B cell (primary cell): ENCODE measurements at regions not wholly inside any gene's neighbourhood (a gene's known extent, or its start where the extent isn't known, plus 50 kb on each side); places are given as distances from the start of the nearest gene placed in this dataset.

Source experiments
- ATAC-seq: fragments of 200-7000 bp; cut with Tn5 transposase; one replicate; pipeline ENCODE4 v1.10.0; 2021; ENCODE audit warnings: low read depth, mild to moderate bottlenecking, moderate number of reproducible peaks, moderate library complexity
- CTCF ChIA-PET: fragments of 350-600 bp; sonication (Branson Sonifier 250); formaldehyde crosslinking; loops from one replicate; lab custom pipeline; 2021; ENCODE audit warnings: antibody characterized with exemption, inconsistent platforms; lab: Charles Lee
- POLR2A ChIA-PET: fragments of 350-600 bp; sonication (Branson Sonifier 250); formaldehyde crosslinking; loops from one replicate; lab custom pipeline; 2021; ENCODE audit warnings: antibody characterized with exemption; lab: Charles Lee
- DNase-seq: peaks from one replicate; pipeline ENCODE4 v3.0.0; 2013
- H2AFZ ChIP-seq: 2 replicates; pipeline ENCODE4 v1.6.1; 2012; ENCODE audit warnings: mild to moderate bottlenecking, low read depth, low read length; ENCODE audit not compliant: insufficient read depth, poor library complexity, severe bottlenecking
- H3K27ac ChIP-seq, 2 donors: 1 replicate in 1 of 2; 2 replicates in 1 of 2; pipeline ENCODE4 v1.5.1; 2012 to 2013; ENCODE audit warnings: low read length in 2 of 2, mild to moderate bottlenecking in 2 of 2, moderate library complexity in 1 of 2
- H3K27me3 ChIP-seq, 4 experiments: fragments of 200-600 bp in 1 of 4; sonication (generic) in 1 of 4; replicated peaks in 1 of 4; 1 replicate in 2 of 4; 2 replicates in 2 of 4; pipeline versions ENCODE4 v1.6.1 to v1.7.0; 2013 to 2016; ENCODE audit warnings: low read length in 3 of 4, mild to moderate bottlenecking in 2 of 4, mixed read lengths in 1 of 4, moderate library complexity in 1 of 4; ENCODE audit not compliant: insufficient read depth in 4 of 4, control insufficient read depth in 3 of 4; ENCODE audit errors: control extremely low read depth in 1 of 4
- H3K36me3 ChIP-seq, 2 experiments: replicated peaks in 1 of 2; 1 replicate in 1 of 2; 2 replicates in 1 of 2; pipeline versions ENCODE4 v1.6.1 to v1.7.1; 2013; ENCODE audit warnings: low read length in 1 of 2; ENCODE audit not compliant: insufficient read depth in 2 of 2, control insufficient read depth in 1 of 2; ENCODE audit errors: control extremely low read depth in 1 of 2, extremely low read depth in 1 of 2
- H3K4me1 ChIP-seq, 2 donors: fragments of 200-600 bp in 1 of 2; sonication (generic) in 1 of 2; 1 replicate in 1 of 2; 2 replicates in 1 of 2; pipeline versions ENCODE4 v1.5.1 to v1.6.1; 2013 to 2017; ENCODE audit warnings: low read length in 2 of 2; ENCODE audit not compliant: control insufficient read depth in 2 of 2, insufficient read depth in 2 of 2
- H3K4me2 ChIP-seq: replicated peaks from 2 replicates; pipeline ENCODE3; 2012; ENCODE audit warnings: mild to moderate bottlenecking, low read depth, low read length; ENCODE audit not compliant: poor library complexity, severe bottlenecking
- H3K4me3 ChIP-seq, 5 experiments: fragments of 200-600 bp in 1 of 5; sonication (generic) in 1 of 5; 1 replicate in 3 of 5; 2 replicates in 2 of 5; pipeline versions ENCODE4 v1.5.1 to v1.7.0; 2011 to 2016; ENCODE audit warnings: low read length in 4 of 5, mild to moderate bottlenecking in 4 of 5, low read depth in 2 of 5, control low read depth in 1 of 5, moderate library complexity in 1 of 5; ENCODE audit not compliant: insufficient read depth in 1 of 5; ENCODE audit errors: control extremely low read depth in 1 of 5, extremely low read depth in 1 of 5
- H3K79me2 ChIP-seq: fragments of 200-600 bp; sonication (generic); one replicate; pipeline ENCODE4 v1.6.0; 2016; ENCODE audit warnings: low read length; ENCODE audit not compliant: control insufficient read depth, insufficient read depth
- H3K9ac ChIP-seq: fragments of 200-600 bp; sonication (generic); 2 replicates; pipeline ENCODE4 v1.6.1; 2017; ENCODE audit warnings: mild to moderate bottlenecking, low read length, moderate library complexity
- H3K9me3 ChIP-seq, 3 donors: one replicate each; pipeline versions ENCODE4 v1.6.1 to v1.7.1; 2013; ENCODE audit warnings: low read length in 2 of 3; ENCODE audit not compliant: control insufficient read depth in 2 of 3, insufficient read depth in 1 of 3; ENCODE audit errors: control extremely low read depth in 1 of 3
- H4K20me1 ChIP-seq: 2 replicates; pipeline ENCODE4 v1.6.0; 2012; ENCODE audit warnings: mild to moderate bottlenecking, low read length; ENCODE audit not compliant: insufficient read depth, control insufficient read depth, poor library complexity, severe bottlenecking
- H3K27ac Mint-ChIP-seq: one replicate; pipeline ENCODE4 v1.8.0; 2021; ENCODE audit warnings: mixed read lengths
- H3K27me3 Mint-ChIP-seq: one replicate; pipeline ENCODE4 v1.8.0; 2021; ENCODE audit warnings: mixed read lengths
- H3K4me1 Mint-ChIP-seq: one replicate; pipeline ENCODE4 v1.8.0; 2021; ENCODE audit warnings: mixed read lengths
- H3K4me3 Mint-ChIP-seq: one replicate; pipeline ENCODE4 v1.8.0; 2021; ENCODE audit warnings: mixed read lengths
- H3K9me3 Mint-ChIP-seq: one replicate; pipeline ENCODE4 v1.8.0; 2022; ENCODE audit warnings: mixed read lengths; ENCODE audit not compliant: insufficient read depth
- EZH2 ChIP-seq: IDR thresholded peaks from 2 replicates; pipeline ENCODE4 v1.6.1; 2012; ENCODE audit warnings: borderline replicate concordance, low read depth, mild to moderate bottlenecking, moderate library complexity, low read length; ENCODE audit not compliant: insufficient read depth, poor library complexity, severe bottlenecking
- WGBS: methylation state at CpG from one replicate; pipeline ENCODE4 v1.1.5; 2013; ENCODE audit warnings: missing lambda C conversion rate; ENCODE audit not compliant: insufficient coverage; 5-methylcytosine and 5-hydroxymethylcytosine counted together
- intact Hi-C: fragments of 100-400 bp; cut with micrococcal nuclease; formaldehyde crosslinking; loops from one replicate; pipeline ENCODE4 v1.10.0; 2022
- TF ChIP-seq, protein P1 (sequence below): fragments of 200-600 bp; IDR thresholded peaks from one replicate; pipeline ENCODE4 v1.8.0; 2022; ENCODE audit warnings: antibody characterized with exemption, mild to moderate bottlenecking

DNA sequence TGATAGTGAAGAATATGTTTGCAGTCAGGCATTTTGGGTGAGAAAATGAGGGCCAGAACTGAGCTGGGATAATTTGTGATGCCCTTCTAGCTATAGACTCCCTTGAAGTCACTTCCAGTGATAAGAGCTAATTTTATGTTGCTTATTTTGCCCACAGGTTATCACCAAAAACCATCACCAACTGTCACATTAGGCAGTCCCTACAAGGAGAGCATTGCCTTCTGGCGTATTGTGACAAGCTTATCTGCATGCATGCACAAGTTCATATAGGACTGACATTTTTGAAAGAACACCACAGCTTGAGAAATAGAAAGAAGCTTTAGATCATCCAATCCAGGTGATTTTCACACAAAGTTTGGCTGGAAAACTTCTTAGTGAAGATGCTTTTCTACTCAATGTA lies 735.3 kb upstream of the RAG2 start:
- Mint-ChIP-seq H3K4me3 (no peak overlapping the region), H3K27me3 (no peaks in the 10 kb centered on the region), H3K4me1 (no peaks in the 10 kb centered on the region), H3K9me3 (peaks cover 2% of the 10 kb centered on the region), H3K27ac (no peak overlapping the region)
- Histone ChIP-seq H3K9ac (no peak overlapping the region), H3K27me3 (no peaks in the 10 kb centered on the region), H3K4me3 (no peak overlapping the region), H3K27ac (no peak overlapping the region), H3K36me3 (no peaks in the 10 kb centered on the region), H3K4me2 (no peak overlapping the region), H3K79me2 (no peaks in the 10 kb centered on the region), H4K20me1 (no peaks in the 10 kb centered on the region), H3K4me1 (no peaks in the 10 kb centered on the region), H3K9me3 (peaks cover 0 to 3% (median 0%) of the 10 kb centered on the region in 3 donors), H2AFZ (no peak overlapping the region)
- TF ChIP-seq EZH2: no peak
- TF ChIP-seq, protein P1, sequence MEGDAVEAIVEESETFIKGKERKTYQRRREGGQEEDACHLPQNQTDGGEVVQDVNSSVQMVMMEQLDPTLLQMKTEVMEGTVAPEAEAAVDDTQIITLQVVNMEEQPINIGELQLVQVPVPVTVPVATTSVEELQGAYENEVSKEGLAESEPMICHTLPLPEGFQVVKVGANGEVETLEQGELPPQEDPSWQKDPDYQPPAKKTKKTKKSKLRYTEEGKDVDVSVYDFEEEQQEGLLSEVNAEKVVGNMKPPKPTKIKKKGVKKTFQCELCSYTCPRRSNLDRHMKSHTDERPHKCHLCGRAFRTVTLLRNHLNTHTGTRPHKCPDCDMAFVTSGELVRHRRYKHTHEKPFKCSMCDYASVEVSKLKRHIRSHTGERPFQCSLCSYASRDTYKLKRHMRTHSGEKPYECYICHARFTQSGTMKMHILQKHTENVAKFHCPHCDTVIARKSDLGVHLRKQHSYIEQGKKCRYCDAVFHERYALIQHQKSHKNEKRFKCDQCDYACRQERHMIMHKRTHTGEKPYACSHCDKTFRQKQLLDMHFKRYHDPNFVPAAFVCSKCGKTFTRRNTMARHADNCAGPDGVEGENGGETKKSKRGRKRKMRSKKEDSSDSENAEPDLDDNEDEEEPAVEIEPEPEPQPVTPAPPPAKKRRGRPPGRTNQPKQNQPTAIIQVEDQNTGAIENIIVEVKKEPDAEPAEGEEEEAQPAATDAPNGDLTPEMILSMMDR: no peak
- intact Hi-C loops: no loop called here
- ATAC-seq (no peak), DNase-seq (no peak)
- CTCF ChIA-PET: no interaction called here
- POLR2A ChIA-PET: no interaction called here
- WGBS: 100% methylated on average over 1 of the region's 1 CpG

DNA sequence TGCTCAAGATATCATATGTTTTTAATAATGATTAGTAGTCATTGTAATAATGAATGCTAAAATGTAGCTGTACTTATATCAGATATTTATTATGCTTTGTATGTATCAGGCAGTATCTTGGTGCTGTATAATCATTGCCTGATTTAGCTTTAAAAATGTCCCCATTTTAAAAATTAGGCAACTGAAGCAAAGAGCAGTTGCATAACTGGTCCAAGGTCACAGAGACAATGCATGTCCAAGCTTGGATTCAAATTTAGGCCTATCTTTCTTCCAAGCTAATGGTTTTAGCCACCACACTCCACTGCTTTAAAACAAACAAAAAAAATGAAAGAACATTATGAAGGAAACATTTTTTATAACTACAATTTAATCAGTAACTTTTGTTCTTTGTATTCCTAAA lies 725.8 kb upstream of the RAG2 start:
- peaks cover 2% of the 10 kb centered on the region for H3K9me3 Mint-ChIP-seq

More for the DNA sequence above, 725.8 kb upstream of the RAG2 start:
- H3K27ac Mint-ChIP-seq: no peak overlapping the region
- no peak overlapping the region for H3K9ac ChIP-seq
- H3K4me3 ChIP-seq: no peak overlapping the region
- ATAC-seq (no peak), DNase-seq (no peak)
- no peak overlapping the region for H3K27ac ChIP-seq
- H4K20me1 ChIP-seq: no peaks in the 10 kb centered on the region
- no peaks in the 10 kb centered on the region for H3K4me1 Mint-ChIP-seq
- no peak overlapping the region for H2AFZ ChIP-seq
- H3K4me2 ChIP-seq: no peak overlapping the region
- no peak overlapping the region for H3K4me3 Mint-ChIP-seq
- no peaks in the 10 kb centered on the region for H3K27me3 ChIP-seq
- no peaks in the 10 kb centered on the region for H3K9me3 ChIP-seq
- H3K79me2 ChIP-seq: no peaks in the 10 kb centered on the region
- TF ChIP-seq, protein P1: no peak
- no peak for TF ChIP-seq EZH2
- H3K27me3 Mint-ChIP-seq: no peaks in the 10 kb centered on the region
- H3K4me1 ChIP-seq: no peaks in the 10 kb centered on the region
- intact Hi-C loops: no loop called here
- no peaks in the 10 kb centered on the region for H3K36me3 ChIP-seq
- CTCF ChIA-PET: no interaction called here
- POLR2A ChIA-PET: no interaction called here
